ENCODE measurements at regions not wholly inside any gene's neighbourhood (a gene's known extent, or its start where the extent isn't known, plus 50 kb on each side); places are given as distances from the start of the nearest gene placed in this dataset.

DNA sequence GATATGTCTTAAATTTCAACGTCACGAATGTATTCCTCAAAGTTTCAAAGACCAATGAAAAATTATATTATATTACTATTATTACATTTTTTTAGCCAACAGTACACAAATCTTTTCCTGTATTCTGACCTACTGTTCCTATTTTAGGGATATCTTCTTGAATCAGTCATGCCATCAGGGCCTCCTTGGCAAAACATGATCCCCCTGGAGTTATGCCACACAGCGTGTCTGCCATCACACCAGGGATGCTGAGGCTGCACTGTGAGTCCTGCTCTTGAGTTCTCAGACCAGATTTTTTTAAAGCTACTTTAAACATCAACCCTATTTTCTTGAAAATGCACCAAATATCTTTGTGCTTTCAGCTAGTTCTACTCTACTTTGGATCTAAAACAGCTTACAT lies 425.9 kb upstream of the ZNF385D start:
- Histone ChIP-seq H3K4me3 (no peak overlapping the region), H3K9ac (ENCODE audit: insufficient read length) (no peak overlapping the region), H3K27ac (no peak overlapping the region), H3K9me3 (ENCODE audit: low read depth, low read length) (no peaks in the 10 kb centered on the region), H3K36me3 (ENCODE audit: insufficient read depth, low read length) (no peaks in the 10 kb centered on the region)
- DNase-seq (ENCODE audit: low read depth, low spot score): no peak
- no peak for TF ChIP-seq FOXP2 (optimal IDR thresholded peaks at IDR 0.05; ENCODE audit: control extremely low read depth, extremely low read length, insufficient read depth)

DNA sequence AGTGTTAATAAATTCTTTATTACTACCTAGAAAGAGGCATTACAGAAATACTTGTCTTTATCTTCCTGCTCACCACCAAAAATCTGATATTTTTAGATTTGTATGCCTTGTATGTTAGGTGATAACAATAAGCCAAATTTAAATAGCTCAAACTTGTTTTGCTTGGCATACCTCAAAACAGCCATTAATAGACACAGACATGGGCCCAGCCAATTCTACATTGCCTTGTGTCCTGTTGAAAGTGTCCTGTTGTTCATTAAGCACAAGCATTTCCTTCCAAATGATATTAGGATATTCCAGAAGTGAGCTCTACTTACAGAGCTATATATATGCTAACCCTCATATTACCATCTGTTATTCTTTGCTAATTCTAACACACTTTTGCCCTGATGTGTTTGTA lies 438.6 kb upstream of the ZNF385D start:
- Histone ChIP-seq H3K9me3 (ENCODE audit: low read depth, low read length) (no peaks in the 10 kb centered on the region), H3K27ac (no peak overlapping the region), H3K36me3 (ENCODE audit: insufficient read depth, low read length) (no peaks in the 10 kb centered on the region), H3K9ac (ENCODE audit: insufficient read length) (no peak overlapping the region), H3K4me3 (no peak overlapping the region)
- TF ChIP-seq FOXP2 (optimal IDR thresholded peaks at IDR 0.05; ENCODE audit: control extremely low read depth, extremely low read length, insufficient read depth): no peak
- TF ChIP-seq EZH2 (IDR thresholded peaks at IDR 0.05): no peak
- no peak for TF ChIP-seq POLR2AphosphoS5 (IDR thresholded peaks at IDR 0.05; ENCODE audit: borderline replicate concordance, low read depth, low read length)
- DNase-seq (ENCODE audit: low read depth, low spot score): no peak

- Histone ChIP-seq H3K9ac (ENCODE audit: insufficient read length) (no peak overlapping the region), H3K4me3 (no peak overlapping the region), H3K9me3 (ENCODE audit: low read depth, low read length) (no peaks in the 10 kb centered on the region), H3K36me3 (ENCODE audit: insufficient read depth, low read length) (no peaks in the 10 kb centered on the region), H3K27ac (no peak overlapping the region)
- TF ChIP-seq FOXP2 (optimal IDR thresholded peaks at IDR 0.05; ENCODE audit: control extremely low read depth, extremely low read length, insufficient read depth) (no peak), POLR2AphosphoS5 (IDR thresholded peaks at IDR 0.05; ENCODE audit: borderline replicate concordance, low read depth, low read length) (no peak), EZH2 (IDR thresholded peaks at IDR 0.05) (no peak)
- no peak for DNase-seq (ENCODE audit: low read depth, low spot score)
These were observed 448.1 kb upstream of the ZNF385D start for GRCh38 chr3:22199095-22199494.

DNA sequence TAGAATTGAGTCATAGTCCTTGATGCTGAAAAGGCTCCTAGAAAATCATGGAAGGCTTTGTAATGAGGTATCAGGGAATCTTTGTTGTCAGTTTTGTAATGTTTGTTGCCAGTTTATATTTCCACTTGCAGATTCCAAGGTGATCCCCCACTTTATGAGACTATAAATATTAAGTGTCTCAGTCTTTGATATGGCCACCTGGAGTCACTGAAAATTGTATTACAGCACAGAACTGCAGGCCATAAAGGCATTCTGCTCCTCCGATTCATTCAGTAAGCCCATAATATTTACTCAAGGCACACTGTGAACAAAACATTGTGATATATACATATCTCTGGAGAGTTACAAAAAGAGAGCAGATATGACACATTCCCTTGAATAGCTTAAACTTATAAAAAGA lies 457.8 kb upstream of the ZNF385D start:
- Histone ChIP-seq H3K36me3 (ENCODE audit: insufficient read depth, low read length) (no peaks in the 10 kb centered on the region), H3K9me3 (ENCODE audit: low read depth, low read length) (no peaks in the 10 kb centered on the region), H3K27ac (no peak overlapping the region), H3K9ac (ENCODE audit: insufficient read length) (no peak overlapping the region), H3K4me3 (no peak overlapping the region)
- TF ChIP-seq POLR2AphosphoS5 (IDR thresholded peaks at IDR 0.05; ENCODE audit: borderline replicate concordance, low read depth, low read length) (no peak), FOXP2 (optimal IDR thresholded peaks at IDR 0.05; ENCODE audit: control extremely low read depth, extremely low read length, insufficient read depth) (no peak), EZH2 (IDR thresholded peaks at IDR 0.05) (no peak)
- no peak for DNase-seq (ENCODE audit: low read depth, low spot score)

DNA sequence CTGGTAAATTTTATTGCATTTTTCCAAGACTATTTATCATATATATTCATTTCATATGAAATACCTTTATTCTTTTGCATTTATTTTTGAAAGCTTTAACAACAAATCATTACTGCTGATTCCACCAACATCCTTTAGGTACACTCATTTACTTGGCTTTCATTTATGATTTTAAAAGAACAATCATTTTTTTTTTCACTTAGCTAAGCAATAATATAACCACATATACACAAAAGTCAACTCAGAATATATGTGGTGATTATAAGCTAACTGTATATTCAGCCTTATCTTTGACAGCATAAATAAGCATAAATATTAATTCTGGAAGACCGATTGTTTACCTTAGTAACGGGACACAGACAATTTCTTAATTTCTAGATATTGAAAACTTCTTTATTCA lies 458.6 kb upstream of the ZNF385D start:
- H3K4me3 ChIP-seq: no peak overlapping the region
- H3K27ac ChIP-seq: no peak overlapping the region
- TF ChIP-seq EZH2 (IDR thresholded peaks at IDR 0.05): no peak
- no peak for TF ChIP-seq FOXP2 (optimal IDR thresholded peaks at IDR 0.05; ENCODE audit: control extremely low read depth, extremely low read length, insufficient read depth)
- no peak for TF ChIP-seq POLR2AphosphoS5 (IDR thresholded peaks at IDR 0.05; ENCODE audit: borderline replicate concordance, low read depth, low read length)
- no peaks in the 10 kb centered on the region for H3K9me3 ChIP-seq (ENCODE audit: low read depth, low read length)
- no peak overlapping the region for H3K9ac ChIP-seq (ENCODE audit: insufficient read length)
- no peak for DNase-seq (ENCODE audit: low read depth, low spot score)
- H3K36me3 ChIP-seq (ENCODE audit: insufficient read depth, low read length): no peaks in the 10 kb centered on the region

DNA sequence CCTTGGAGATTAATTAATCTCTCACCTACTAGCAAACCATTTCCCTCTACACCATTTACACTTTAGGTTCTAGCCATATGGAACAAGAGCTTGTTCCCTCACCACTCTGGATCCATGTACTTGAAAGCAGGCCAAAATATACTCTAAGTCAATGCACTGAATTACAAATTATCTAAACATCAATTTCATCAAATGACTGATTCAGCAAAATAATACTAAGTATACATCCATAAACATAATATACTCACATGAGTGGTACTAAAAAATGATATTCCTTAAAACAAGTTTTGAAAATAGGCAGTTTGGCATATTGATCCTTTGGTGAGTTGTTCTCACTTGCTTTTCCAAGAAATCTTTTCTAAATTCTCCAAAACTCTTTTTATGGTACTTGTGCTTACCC lies 459.7 kb upstream of the ZNF385D start:
- Histone ChIP-seq H3K4me3 (no peak overlapping the region), H3K9ac (ENCODE audit: insufficient read length) (no peak overlapping the region), H3K9me3 (ENCODE audit: low read depth, low read length) (no peaks in the 10 kb centered on the region), H3K27ac (no peak overlapping the region), H3K36me3 (ENCODE audit: insufficient read depth, low read length) (no peaks in the 10 kb centered on the region)
- no peak for TF ChIP-seq POLR2AphosphoS5 (IDR thresholded peaks at IDR 0.05; ENCODE audit: borderline replicate concordance, low read depth, low read length)
- no peak for TF ChIP-seq FOXP2 (optimal IDR thresholded peaks at IDR 0.05; ENCODE audit: control extremely low read depth, extremely low read length, insufficient read depth)
- TF ChIP-seq EZH2 (IDR thresholded peaks at IDR 0.05): no peak
- DNase-seq (ENCODE audit: low read depth, low spot score): no peak

DNA sequence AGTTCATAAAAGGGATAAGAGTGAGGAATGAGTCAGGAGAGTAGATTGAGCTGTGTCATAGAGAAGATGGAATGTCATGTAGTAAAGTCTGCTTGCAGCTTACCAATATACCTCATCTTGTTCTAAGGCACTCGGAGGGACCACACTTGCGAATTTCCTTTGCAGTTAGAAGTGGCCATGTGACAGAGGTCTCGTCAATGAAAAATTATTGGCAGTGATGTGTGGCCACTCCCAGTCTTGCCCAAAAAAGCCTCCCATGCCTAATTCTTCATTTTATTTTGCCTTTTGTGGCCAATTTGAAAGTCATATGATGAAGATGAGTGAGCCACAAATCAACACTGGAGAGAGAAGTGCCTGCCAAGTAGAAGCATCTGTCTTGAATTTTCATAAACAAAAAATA lies 465.6 kb upstream of the ZNF385D start:
- H3K27ac ChIP-seq: no peak overlapping the region
- no peaks in the 10 kb centered on the region for H3K9me3 ChIP-seq (ENCODE audit: low read depth, low read length)
- no peak overlapping the region for H3K4me3 ChIP-seq
- TF ChIP-seq FOXP2 (optimal IDR thresholded peaks at IDR 0.05; ENCODE audit: control extremely low read depth, extremely low read length, insufficient read depth): no peak
- TF ChIP-seq POLR2AphosphoS5 (IDR thresholded peaks at IDR 0.05; ENCODE audit: borderline replicate concordance, low read depth, low read length): no peak
- no peak for TF ChIP-seq EZH2 (IDR thresholded peaks at IDR 0.05)
- H3K36me3 ChIP-seq (ENCODE audit: insufficient read depth, low read length): no peaks in the 10 kb centered on the region
- DNase-seq (ENCODE audit: low read depth, low spot score): no peak
- H3K9ac ChIP-seq (ENCODE audit: insufficient read length): no peak overlapping the region

DNA sequence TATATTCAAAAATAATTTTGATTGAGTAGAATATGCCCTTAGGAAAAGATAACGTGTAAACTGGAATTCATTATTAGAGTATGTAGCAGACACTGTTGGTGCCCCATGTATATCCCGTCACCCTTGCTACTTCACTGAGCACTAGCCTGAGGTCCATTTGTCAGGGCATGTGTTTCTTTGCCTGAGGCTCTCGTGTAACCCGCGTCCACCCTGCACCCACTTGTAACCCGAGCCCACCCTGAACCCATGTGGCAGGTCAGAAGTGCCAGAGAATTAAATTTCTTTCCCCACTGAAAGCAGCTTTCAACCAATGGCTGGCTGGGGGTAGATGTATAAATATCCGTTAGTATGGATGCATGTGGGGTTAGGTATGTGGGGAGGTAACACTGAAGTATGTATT lies 474.2 kb upstream of the ZNF385D start:
- no peak for DNase-seq (ENCODE audit: low read depth, low spot score)
- TF ChIP-seq EZH2 (IDR thresholded peaks at IDR 0.05) (no peak), POLR2AphosphoS5 (IDR thresholded peaks at IDR 0.05; ENCODE audit: borderline replicate concordance, low read depth, low read length) (no peak), FOXP2 (optimal IDR thresholded peaks at IDR 0.05; ENCODE audit: control extremely low read depth, extremely low read length, insufficient read depth) (no peak)

GRCh38 chr3:22228705-22229104 lies 477.7 kb upstream of the ZNF385D start:
- no peak overlapping the region for H3K9ac ChIP-seq (ENCODE audit: insufficient read length)
- H3K27ac ChIP-seq: no peak overlapping the region
- TF ChIP-seq FOXP2 (optimal IDR thresholded peaks at IDR 0.05; ENCODE audit: control extremely low read depth, extremely low read length, insufficient read depth) (no peak), EZH2 (IDR thresholded peaks at IDR 0.05) (no peak), POLR2AphosphoS5 (IDR thresholded peaks at IDR 0.05; ENCODE audit: borderline replicate concordance, low read depth, low read length) (no peak)
- no peak overlapping the region for H3K4me3 ChIP-seq
- H3K9me3 ChIP-seq (ENCODE audit: low read depth, low read length): no peaks in the 10 kb centered on the region
- H3K36me3 ChIP-seq (ENCODE audit: insufficient read depth, low read length): no peaks in the 10 kb centered on the region
- no peak for DNase-seq (ENCODE audit: low read depth, low spot score)

More for the DNA sequence above, 474.2 kb upstream of the ZNF385D start:
- Histone ChIP-seq H3K36me3 (ENCODE audit: insufficient read depth, low read length) (no peaks in the 10 kb centered on the region), H3K4me3 (no peak overlapping the region), H3K9me3 (ENCODE audit: low read depth, low read length) (no peaks in the 10 kb centered on the region), H3K27ac (no peak overlapping the region), H3K9ac (ENCODE audit: insufficient read length) (no peak overlapping the region)

All from SK-N-MC (cell line).